ENCODE measurements at regions not wholly inside any gene's neighbourhood (a gene's known extent, or its start where the extent isn't known, plus 50 kb on each side); places are given as distances from the start of the nearest gene placed in this dataset.

GRCh38 chr4:84338367-84338766, 160.7 kb downstream of the NKX6-1 start:
- Histone ChIP-seq H3K4me3 (no peak overlapping the region), H3K4me1 (no peaks in the 10 kb centered on the region), H3K27me3 (no peaks in the 10 kb centered on the region), H3K36me3 (no peaks in the 10 kb centered on the region), H3K27ac (no peak overlapping the region), H3K9me3 (peaks cover 0 to 24% of the 10 kb centered on the region in 2 donors)
- TF ChIP-seq, protein P1, sequence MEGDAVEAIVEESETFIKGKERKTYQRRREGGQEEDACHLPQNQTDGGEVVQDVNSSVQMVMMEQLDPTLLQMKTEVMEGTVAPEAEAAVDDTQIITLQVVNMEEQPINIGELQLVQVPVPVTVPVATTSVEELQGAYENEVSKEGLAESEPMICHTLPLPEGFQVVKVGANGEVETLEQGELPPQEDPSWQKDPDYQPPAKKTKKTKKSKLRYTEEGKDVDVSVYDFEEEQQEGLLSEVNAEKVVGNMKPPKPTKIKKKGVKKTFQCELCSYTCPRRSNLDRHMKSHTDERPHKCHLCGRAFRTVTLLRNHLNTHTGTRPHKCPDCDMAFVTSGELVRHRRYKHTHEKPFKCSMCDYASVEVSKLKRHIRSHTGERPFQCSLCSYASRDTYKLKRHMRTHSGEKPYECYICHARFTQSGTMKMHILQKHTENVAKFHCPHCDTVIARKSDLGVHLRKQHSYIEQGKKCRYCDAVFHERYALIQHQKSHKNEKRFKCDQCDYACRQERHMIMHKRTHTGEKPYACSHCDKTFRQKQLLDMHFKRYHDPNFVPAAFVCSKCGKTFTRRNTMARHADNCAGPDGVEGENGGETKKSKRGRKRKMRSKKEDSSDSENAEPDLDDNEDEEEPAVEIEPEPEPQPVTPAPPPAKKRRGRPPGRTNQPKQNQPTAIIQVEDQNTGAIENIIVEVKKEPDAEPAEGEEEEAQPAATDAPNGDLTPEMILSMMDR (IDR thresholded peaks at IDR 0.05): no peak
- no peak for DNase-seq (ENCODE audit: low spot score)

DNA sequence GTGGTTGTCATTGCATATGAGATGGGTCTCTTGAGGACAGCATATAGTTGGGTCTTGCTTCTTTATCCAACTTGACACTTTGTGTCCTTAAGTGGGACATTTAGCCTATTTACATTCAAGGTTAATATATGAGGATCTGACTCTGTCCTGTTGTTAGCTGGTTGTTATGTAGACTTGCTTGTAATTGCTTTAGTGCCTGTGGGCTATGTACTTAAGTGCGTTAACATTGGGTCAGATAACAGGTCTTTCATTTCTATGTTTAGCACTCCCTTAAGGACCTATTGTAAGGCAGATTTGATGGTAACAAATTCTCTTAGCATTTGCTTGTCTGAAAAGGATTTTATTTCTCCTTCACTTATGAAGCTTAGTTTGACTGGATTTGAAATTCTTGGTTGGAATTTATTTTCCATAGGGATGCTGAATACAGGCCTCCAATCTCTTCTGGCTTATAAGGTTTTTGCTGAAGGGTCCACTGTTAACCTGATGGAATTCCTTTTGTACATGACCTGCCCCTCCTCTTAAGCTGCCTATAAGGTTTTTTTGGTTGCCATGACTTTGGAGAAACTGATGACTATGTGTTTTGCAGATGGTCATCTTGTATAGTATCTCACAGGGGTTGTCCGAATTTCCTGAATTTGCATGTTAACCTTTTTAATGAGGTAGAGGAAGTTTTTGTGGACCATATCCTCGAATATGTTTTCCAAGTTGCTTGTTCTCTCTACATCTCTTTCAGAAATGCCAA, 162.0 kb downstream of the NKX6-1 start:
- H3K9me3 ChIP-seq: peaks cover 0 to 12% of the 10 kb centered on the region in 2 donors
- no peak overlapping the region for H3K27ac ChIP-seq
- no peak for DNase-seq (ENCODE audit: low spot score)
- TF ChIP-seq, protein P1 (IDR thresholded peaks at IDR 0.05): no peak
- H3K4me3 ChIP-seq: no peak overlapping the region
- no peaks in the 10 kb centered on the region for H3K4me1 ChIP-seq
- H3K36me3 ChIP-seq: no peaks in the 10 kb centered on the region
- no peaks in the 10 kb centered on the region for H3K27me3 ChIP-seq

DNA sequence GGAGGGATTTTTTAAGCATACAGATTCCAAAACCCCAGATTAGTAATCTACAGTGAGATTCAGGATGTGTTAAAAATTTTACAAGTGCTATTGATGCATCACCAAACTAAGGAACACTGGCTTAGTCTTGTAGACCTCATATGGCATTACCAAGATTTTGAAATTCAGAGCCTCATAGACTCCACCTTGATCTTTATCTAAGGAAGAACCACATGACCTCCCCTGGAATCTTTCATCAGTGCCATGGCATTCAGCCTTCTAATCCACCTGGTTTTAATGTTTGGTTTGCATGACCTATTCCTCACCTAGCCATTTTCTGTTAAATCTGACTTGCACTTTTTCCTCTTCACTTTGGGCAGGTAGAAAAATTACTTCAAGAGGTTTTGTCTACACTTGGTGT, 171.6 kb downstream of the NKX6-1 start:
- TF ChIP-seq, protein P1 (IDR thresholded peaks at IDR 0.05): no peak
- no peaks in the 10 kb centered on the region for H3K27me3 ChIP-seq
- no peaks in the 10 kb centered on the region for H3K4me1 ChIP-seq
- peaks cover 0 to 10% of the 10 kb centered on the region in 2 donors for H3K9me3 ChIP-seq
- DNase-seq (ENCODE audit: low spot score): no peak
- no peak overlapping the region for H3K4me3 ChIP-seq
- H3K27ac ChIP-seq: no peak overlapping the region
- H3K36me3 ChIP-seq: no peaks in the 10 kb centered on the region

GRCh38 chr4:84325625-84326024, 173.5 kb downstream of the NKX6-1 start:
- Histone ChIP-seq H3K27me3 (no peaks in the 10 kb centered on the region), H3K36me3 (no peaks in the 10 kb centered on the region), H3K4me3 (no peak overlapping the region), H3K4me1 (no peaks in the 10 kb centered on the region), H3K9me3 (peaks cover 0 to 3% of the 10 kb centered on the region in 2 donors), H3K27ac (no peak overlapping the region)
- no peak for DNase-seq (ENCODE audit: low spot score)
- TF ChIP-seq, protein P1 (IDR thresholded peaks at IDR 0.05): no peak

DNA sequence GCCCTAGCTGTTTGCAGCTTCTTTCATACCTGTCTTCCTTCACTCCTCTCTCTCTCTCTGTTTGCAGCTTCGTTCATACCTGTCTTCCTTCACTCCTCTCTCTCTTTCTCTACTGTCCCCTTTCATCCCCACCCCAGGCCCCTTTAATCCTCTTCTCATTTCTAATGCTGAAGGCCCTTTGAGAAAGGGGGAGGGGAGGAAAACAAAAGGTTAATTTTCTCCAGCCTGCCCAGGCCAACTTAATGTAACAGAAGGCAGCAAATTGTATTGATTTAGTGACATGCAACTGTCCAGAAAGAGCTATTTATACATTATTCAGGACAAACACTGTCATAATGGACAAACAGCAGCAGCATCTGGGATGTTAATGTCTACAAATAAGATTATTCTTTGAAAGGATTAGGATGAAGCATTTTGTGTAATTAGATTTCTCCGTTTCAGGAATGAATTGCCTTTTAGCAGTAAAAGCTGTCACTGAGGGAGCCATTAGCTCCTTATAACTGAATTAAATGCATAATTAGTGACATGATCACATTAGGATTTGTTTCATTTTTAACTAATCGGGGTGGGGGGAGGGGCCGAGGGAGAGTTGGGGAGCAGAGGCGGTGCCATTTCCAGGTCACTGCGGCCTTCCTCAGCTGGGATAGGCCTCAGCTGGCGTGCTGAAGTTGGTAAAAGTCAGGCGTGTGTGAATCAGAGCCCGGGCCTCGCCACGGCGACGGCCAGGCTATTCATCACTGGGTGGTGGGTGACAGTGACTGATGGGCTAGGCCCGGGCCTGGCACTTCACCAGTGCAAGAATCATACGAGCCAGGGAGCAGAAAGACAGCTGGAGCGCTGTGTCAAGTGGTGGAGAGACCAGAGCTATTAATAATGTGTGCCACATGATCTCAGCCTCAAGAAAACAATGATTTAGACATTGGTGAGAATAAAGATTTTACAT, 174.5 kb downstream of the NKX6-1 start:
- TF ChIP-seq, protein P1 (IDR thresholded peaks at IDR 0.05): no peak
- no peak for DNase-seq (ENCODE audit: low spot score)

More for the DNA sequence above, 174.5 kb downstream of the NKX6-1 start:
- no peaks in the 10 kb centered on the region for H3K9me3 ChIP-seq
- H3K4me3 ChIP-seq: no peak overlapping the region
- no peaks in the 10 kb centered on the region for H3K4me1 ChIP-seq
- no peaks in the 10 kb centered on the region for H3K27me3 ChIP-seq
- no peak overlapping the region for H3K27ac ChIP-seq
- no peaks in the 10 kb centered on the region for H3K36me3 ChIP-seq

All from right atrium auricular region (tissue), 2 donors.